Stimulated activated CD4-positive, alpha-beta T cell treated with anti-CD3 and anti-CD28 coated beads, Interleukin-15, amount 100 ng/mL, for 48 hours (primary cell): ENCODE measurements at regions not wholly inside any gene's neighbourhood (a gene's known extent, or its start where the extent isn't known, plus 50 kb on each side); places are given as distances from the start of the nearest gene placed in this dataset.

Experiments
- DNase-seq, 2 donors: peaks; one replicate each; pipeline ENCODE4 v3.0.0-alpha.2; 2020; ENCODE audit warnings: low read depth in 2 of 2

DNA sequence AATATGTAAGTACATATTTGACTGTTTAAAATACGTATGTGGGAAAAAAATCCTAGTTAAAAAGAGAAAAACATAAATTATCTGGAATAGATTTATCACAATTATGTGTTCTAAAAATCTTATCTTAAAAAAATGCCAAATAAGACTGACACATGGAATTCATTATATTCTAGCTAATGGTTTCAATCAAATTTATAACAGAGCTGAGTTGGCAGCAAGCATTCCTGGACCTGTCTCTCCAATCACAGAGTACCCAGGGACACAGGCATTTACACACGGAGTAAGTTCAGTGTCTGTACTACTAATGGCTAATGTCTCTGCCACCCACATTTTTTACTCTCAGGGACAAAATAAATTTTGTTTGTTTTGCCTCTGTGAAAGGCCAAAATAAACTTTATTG is 122.3 kb downstream of the RPS12 start:
- no peak for DNase-seq

DNA sequence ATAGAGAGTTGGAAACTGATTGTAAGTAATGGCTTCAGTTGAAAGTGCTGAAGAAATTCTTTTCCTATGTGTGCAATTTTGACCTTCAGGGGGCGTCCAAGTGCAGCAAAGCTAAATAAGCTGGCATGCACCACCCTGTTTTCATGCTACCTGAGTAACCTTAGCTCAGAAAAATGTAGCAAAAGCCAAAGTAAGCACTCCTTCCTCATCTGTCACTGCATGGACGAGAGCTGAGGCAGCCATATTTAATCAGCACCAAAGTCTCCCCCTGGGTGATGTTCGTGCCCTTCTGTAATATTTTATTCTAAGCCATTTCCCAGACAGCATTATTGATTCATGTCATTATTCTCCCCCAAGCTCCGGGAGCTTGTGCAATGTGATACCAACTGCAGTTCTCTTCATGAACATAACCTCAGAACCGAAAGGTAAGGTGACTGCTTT is 123.1 kb downstream of the RPS12 start:
- DNase-seq = peak in 1 of 2 donors; percentile 3

DNA sequence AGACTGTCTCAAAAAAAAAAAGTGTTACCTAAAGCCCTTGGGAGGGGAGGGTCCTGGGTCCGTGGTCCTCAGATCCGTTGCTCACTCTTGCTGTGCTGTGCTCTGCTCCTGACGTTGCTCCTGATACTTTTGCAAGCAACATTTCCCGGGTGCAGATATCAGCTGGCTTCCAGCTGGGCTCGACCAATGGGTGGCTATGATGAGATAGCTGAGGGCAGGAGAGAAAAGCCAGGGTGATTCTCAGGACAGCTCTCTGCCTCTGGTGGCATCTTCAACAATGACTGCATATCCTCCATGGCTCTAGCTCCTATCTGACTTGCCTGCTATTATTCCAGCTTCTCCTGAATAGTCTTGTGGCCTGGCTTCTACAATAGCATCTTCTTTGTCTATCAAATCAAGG is 134.5 kb downstream of the RPS12 start:
- no peak for DNase-seq

DNA sequence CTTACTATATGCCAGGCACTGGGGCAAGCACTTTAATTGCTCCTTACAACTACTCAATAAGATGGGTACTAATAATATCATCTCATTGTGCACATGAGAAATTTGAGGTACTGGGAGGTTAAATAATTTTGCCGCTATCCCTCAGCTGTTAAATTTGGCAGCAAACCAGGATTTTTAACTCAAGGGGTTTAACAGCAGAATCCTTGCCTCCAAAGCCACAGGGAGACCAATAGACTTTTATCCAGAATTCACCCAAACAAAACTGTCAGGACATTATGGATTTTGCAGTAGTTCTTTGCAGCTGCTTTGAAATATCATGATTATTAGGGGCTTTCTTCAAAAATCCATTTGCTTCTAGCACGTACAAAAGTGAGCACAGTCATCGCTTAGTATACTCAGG is 136.2 kb downstream of the RPS12 start:
- DNase-seq = no peak

DNA sequence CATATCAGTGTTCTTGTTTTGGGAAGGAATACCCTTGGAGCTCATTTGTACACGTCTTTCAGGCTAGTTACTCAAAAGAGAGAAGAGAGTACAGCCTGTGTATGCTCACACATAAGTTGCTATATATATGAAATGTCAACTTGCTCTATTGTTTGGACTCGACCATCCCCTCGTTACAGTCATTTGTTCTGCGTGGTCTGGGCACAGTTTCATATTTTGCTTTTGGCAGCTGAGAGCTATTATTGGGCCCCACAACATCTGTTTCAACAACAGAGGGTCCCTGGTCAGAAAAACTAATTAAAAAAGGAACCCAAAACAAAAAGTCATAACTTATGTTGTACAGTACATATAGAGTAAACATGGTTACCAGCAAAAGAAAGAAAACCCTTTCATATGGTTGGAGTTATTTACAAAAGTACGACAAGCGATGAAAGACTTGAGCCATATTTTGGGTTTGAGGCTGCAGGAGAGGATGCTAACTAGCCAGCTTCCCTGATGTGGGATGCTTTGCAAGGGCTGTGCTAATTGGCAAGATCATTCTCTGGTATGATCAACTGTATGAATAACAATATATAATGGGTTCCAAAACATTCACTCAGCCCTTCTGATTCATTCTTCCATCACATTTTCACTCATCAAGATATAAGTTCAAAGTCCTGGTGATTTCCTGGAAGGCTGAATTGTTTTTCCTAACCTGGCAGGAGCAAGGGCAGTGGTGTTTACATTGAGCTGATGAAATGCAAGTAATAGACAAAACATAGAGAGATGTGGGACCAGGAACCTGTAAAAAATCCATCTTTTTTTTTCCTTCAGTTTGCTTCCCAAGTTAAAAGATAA is 137.9 kb downstream of the RPS12 start:
- DNase-seq = no peak

DNA sequence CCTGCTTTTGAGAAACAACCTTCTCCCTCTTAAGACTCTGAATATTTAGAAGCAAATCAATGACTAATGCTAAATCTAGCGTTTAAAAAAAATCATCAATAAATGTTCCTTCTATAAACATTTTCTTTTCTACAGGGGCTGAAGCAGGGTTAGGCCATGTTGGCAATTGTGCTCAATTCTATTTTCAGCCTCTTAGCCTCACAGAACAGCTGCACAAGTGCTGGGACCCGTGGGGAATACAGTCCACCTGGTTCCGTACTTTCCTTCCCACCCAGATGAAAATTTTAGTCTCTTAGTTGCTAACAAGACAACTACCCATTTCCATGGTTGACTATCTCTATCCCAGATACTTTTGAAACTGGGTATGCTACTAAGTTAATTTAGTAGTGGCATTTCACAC is 138.6 kb downstream of the RPS12 start:
- DNase-seq = no peak

DNA sequence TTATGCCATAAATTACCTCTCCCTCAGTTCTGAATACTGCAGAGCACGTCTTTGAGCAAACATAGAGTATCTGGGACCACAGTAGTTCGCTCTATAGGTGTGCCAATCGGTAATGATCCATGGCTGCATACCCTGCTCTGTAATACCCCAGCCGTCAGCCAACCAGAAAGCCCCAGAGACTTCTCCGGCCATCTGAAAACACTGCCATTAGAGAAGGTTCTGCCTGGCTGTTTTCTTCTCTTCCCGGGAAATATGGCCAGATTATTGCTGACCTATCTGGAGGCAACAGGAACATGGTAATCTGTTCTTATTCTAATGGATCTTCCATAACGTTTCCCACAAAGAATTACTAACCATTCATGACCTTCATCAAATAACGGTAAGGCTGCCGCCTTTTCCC is 139.9 kb downstream of the RPS12 start:
- no peak for DNase-seq

DNA sequence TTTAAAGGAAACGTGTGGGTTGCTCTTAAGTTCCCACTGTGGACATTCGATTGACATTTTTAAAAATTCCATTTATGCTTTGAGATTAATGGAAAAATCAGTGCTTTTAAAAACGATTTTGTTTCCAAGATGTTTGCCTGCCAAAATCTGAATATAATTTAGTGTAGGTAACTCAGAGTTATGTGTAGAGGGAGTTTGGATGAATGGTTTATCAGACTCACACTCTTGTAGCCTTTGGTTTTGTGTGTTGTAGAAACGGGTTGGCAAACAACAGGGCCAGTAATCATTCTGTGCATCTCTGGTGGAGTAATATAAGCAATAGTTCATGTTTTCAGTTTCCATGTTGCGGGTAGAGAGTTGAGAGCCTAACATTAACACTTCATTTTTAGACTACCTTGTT is 140.6 kb downstream of the RPS12 start:
- no peak for DNase-seq

DNA sequence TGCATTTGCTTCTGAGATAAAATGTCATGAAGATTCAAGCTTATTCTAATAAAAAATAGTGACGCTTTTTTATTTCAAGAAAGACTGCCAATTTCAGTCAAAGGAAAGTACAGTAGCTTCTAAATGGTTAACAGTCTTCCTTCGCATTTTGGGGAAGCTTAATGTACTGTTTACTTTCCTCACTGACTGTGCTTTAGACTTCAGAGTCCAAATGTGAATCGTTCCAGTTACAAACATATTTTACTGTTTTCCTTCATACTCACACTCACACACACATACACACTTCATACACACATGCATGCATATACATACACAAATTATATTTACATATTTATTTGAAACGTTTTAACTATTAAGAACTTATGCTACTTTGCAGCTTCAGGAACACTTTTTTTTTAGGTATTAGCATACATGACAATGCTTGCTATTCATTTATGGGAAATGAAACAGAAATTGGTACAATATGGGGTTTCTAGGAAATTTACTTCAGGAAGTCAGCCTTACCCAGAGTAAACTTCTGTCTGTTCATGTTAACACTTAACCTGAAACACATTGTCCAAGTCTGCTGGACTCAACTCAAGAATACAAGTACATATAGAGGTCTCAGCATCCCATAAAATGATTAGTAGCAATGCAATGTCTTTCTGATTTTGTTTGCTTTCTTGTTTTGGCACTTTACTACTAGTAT is 145.4 kb downstream of the RPS12 start:
- no peak for DNase-seq

DNA sequence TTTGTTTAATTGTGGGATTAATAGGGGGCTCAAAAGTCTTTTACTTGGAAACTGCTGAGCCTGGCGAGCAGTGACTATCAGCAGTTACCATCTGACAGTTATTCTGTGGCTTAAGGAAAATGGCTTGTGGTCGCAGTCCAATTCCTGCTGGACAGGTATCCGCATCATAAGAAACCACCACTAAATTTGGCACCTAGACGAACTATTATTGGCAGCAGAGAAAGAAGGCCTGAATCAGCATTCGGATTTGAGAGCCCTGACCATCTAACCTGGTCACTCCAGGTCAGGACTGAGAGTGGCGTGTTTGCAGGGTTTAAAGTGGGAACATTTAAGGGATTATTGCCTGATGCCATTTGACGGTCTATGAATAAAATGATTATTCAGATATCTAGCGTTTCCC is 146.4 kb downstream of the RPS12 start:
- DNase-seq = no peak

DNA sequence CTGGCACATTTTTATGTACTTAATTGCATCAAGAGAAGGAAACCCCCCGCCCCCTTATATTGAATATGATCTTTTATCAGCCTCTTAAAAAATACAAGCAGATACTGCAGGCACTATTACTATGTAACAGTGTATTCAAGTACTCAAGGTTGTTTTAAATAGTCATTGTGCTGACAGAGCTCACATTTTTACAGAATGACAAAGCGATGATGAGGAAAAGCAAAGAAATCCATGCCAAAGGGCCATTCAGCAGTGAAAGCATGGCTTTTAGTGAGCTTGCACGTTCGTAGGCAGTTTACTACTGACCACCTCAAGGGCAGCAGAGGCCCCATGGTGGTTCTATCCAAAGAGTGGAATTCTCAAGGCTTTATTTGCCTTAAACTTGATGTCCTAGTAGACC is 146.8 kb downstream of the RPS12 start:
- DNase-seq = no peak

DNA sequence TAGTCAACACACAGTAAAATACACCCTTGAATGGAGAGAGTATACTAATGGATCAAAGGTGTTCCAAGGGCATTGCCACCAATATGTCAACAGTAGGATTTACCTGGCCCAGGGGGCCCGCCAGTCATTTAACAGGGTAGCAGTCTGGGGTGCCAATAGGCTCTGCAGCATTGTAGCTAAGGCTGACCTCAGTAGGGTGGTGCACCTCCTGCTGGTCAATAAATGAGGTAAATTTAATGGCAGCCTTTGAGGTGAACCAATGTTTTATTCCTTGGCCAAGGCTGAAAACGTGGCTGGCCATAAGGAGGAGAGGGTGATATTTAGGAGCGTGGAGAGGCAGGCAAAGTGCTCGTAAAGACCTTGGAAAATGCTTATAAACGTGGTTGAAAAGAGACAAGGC is 147.2 kb downstream of the RPS12 start:
- DNase-seq = no peak

DNA sequence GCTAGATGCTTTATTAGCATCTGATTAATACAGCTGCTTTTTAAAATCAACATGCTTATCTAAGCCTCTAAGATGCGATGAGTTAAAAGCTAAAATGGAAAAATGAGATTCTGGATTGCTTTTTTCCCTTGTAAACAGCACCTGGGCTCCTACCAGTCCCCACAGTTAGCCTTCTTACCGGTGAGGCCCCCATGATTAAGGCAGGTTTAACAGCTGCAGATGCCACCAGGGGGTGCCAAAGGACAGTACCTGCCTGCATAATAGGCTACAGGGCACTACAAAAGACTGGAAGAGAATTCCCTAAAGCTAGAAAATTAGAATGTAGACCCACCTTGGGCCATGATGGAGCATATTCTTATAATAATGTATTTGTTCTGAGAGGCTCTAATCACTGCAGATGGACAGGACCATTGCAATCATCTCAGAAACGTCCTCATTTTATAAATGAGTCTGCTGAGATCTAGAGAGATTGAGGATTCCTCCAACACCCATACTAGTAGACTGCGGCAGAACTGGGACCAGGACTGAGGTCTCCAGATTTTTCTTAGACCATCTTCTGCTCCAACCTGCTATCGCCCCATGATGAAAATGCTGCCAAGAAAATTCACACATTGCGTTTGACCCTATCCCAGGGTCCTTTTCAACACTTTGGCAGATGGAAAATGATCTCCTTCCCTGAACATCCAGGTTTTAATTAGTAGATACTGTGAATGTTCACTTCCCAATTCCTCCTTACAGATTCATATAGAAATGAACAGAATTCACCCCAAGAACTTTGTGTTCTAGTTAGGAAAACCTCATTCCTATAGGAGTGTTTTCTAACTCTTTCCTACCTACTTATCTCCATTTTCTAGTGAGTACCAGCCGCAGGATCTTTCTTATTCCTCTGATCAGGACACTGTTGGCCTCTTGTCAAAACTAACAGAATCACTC is 148.8 kb downstream of the RPS12 start:
- DNase-seq = peak; percentile 17 to 40

DNA sequence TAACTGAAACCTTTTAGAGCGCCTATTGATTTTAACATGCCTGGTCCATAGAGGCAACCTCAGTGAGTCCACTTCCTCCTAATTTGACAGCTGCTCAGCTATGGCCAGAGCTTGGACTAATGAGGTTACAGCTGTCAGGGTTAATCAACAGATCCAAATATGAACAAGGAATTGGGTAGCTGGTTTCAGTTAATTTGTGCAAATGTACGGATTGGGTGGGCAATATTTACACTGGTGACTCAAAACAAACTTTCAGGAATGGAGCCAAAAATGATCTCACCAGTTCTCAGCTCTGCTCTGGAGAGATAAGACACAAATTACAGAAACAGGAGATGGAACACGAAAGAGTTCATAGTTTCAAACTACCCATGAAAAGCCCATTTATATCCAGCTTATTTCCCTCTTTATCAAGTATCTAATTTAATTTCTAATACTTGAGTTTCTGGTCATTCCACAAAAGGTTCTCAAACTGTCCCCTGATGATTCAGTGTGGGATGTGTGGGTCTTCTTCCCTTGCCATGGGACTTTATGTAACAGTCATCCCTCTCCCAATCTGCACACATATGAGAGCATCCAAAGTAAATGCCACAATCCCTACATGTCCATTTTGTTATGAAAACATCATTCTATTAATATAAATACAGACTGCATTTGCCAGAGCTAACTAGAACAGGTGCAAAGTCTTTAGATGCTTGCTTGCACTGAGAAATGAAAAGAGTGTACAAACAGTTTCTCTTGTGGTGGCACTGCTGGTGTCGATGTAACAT is 149.9 kb downstream of the RPS12 start:
- no peak for DNase-seq

DNA sequence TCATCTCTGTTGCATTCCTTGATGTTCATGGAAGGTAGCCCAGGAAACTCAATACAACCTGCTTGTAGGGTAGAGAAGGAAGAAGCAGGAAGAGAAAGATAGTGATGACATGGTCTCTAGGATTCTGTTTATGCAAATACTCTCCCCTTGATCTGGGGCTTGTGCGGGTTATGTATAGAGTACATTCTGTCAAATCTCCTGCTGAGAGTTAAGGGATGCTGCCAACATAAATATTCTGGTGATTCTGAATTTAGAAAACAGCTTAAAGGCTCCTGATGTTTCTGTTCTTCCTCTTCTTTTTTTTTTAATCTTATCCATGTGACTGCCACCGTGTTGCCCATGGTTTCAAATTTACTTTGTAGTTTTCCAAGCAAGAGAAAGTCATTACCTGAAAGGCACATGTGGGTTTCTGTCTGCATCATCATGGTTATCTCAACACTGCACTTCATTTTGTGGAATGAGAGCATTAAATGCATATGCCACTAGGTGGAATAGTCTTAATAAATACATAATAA is 150.6 kb downstream of the RPS12 start:
- DNase-seq = no peak

DNA sequence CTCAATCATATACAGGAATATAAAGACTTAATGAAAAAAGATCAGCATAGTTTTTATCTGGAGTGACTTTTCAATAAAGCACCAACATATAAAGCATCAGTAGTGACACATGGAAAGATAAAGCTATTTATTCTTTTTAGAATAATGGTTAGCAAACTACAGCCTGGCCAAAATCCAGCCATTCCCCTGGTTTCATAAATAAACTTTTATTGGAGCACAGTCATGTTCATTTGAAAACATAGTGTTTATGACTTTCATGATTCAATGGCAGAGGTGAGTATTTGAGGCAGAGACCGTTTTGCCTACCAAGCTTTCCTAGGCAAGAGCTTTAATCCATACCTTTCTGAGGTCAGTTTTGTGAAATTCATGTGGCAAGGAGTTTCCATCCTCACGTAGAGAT is 153.5 kb downstream of the RPS12 start:
- DNase-seq = no peak

DNA sequence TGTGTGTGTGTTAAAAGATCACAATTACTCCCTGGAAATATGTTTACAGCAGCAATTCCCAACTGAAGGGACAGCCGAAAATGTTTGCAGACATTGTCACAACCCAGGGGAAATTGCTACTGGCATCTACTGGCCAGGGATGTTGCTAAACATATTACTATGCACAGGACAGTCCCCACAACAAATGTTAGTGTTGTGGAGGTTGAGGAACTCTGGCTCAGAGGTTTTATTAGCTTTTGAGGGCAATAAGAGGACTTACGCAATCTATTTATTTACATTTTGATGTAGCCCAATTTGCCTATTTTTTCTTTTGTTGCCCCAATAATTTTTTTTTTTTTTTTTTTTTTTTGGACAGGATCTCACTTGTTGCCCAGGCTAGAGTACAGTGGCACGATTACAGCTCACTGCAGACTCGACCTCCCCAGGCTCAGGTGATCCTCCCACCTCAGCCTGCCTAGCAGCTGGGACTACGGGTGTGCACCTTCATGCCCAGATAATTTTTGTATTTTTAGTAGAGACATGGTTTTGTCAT is 154.1 kb downstream of the RPS12 start:
- DNase-seq = no peak

DNA sequence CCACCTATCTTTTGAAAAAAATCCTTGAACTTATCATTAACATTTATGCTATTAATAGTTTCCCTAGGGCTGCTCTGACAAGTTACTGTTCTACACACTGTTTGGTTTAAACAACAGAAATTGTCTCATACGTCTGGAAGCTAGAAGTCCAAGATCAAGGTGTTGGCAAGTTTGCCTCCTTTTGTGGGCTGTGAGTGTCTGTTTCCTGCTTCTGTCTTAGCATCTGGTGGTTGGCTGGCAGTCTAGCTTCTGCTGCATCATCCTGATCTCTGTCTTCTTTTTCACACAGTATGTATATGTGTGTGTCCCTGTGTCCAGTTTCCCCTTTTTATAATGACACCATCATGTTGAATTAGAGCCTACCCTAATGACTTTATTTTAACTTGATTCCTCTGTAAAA is 154.8 kb downstream of the RPS12 start:
- DNase-seq = no peak

DNA sequence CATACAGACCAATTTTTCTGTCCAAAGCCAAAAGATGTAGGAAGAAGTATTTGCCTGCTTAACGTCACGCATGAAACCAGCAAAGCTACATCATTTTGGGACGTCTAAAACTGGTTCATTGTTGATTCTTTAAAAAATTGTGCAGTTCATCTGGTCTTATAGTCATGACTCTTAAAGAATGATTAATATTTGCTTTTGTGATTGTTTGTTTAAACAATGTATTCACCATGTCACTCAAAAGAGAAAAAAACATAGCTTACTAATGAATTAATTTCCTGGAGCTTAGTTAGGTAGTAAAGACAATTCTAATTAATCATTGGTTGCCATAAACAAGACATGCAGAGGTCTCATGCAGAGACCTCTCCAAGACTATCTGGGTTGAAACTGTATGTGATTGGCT is 157.3 kb downstream of the RPS12 start:
- DNase-seq = no peak

DNA sequence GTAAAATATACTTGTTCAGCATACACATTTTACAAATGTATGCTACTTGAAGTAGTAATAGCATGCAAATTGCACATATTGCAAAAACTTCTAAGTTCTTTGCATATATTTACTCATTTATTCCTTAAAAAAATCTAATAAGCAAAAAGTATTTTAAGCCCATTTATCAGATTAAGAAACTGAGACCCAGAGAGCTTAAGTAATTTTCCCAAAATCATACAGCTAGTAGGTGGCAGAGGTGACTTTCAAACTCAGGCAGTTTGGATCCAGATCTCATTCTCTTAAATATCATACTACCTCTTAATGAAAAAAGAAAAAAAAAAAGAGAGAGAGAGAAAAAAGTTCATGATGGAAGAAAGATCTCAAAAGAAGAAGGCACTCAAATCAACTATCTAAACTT is 157.9 kb downstream of the RPS12 start:
- DNase-seq = no peak

DNA sequence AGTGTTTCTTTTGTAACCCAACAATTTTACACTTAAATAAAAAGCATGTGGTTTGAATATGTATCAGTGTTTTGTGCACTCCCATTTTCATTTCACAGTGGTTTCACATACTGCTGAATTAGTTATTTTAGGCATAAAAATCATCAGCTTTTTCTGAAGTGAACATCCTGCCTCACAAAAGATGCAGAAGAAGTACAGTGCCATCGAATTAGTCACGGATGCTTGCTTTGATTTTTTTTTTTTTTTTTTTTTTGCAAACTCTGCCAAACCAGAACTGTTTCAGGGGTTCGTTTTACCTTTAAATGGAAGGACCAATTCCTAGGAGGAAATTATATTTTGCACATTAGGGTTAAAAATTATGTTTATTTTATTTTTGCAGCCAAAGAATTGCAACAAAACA is 158.6 kb downstream of the RPS12 start:
- no peak for DNase-seq
